ENCODE measurements at regions not wholly inside any gene's neighbourhood (a gene's known extent, or its start where the extent isn't known, plus 50 kb on each side); places are given as distances from the start of the nearest gene placed in this dataset.

DNA sequence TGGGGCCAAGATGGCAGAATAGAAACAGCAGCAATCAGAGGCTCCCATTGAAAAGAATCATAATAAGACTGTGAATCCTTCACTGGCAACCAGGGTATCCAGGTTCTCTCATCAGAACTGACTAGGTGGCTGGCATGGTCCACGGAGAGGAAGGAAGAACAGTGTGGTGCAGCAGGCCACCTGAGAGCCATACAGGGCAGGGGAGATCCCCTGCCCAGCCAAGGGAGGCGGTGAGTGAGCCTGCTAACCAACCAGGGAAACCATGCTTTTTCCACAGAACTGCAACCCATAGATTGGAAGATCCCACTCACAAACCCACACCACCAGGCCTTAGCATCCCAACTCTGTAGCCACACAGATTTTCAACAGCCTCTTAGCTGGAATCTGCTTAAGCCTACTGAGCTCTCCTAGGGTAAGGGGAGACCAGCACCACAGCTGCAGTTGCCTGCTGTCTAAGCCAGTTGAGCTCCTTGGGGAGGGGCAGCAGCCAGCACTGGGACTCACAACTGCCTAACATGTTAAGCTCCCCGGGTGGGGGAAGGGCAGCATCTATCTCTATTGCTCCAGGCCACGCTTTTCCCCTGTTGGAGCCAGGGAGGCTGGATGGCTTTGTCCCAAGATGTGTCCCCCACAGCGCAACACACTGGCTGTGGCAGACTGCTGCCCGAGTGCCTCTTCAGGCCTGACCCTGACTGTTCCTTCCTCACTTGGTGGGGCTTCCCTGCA lies 342.6 kb upstream of the CCDC196 start:
- TF ChIP-seq EZH2phosphoT487 (IDR thresholded peaks at IDR 0.05; ENCODE audit: unreplicated experiment) (no peak), CTCF (conservative IDR thresholded peaks at IDR 0.05; ENCODE audit: low read depth in 2 of 2) (no peak), POLR2AphosphoS5 (IDR thresholded peaks at IDR 0.05; ENCODE audit: low read depth) (no peak), CREB1 (CRISPR knock-in tag; IDR thresholded peaks at IDR 0.05; ENCODE audit: low read depth) (no peak)
